ENCODE measurements at regions not wholly inside any gene's neighbourhood (a gene's known extent, or its start where the extent isn't known, plus 50 kb on each side); places are given as distances from the start of the nearest gene placed in this dataset.

- Mint-ChIP-seq H3K36me3 (ENCODE audit: low read depth) (no peaks in the 10 kb centered on the region), H3K4me1 (no peaks in the 10 kb centered on the region), H3K9me3 (peaks cover 48% of the 10 kb centered on the region), H3K4me3 (no peak overlapping the region), H3K27me3 (ENCODE audit: insufficient read depth) (no peaks in the 10 kb centered on the region), H3K27ac (no peak overlapping the region)
- Histone ChIP-seq H3K27ac (ENCODE audit: low read depth, low read length) (no peak overlapping the region), H3K9me3 (ENCODE audit: control insufficient read depth, low read length) (peaks cover 22% of the 10 kb centered on the region), H3K27me3 (ENCODE audit: control insufficient read depth, insufficient read depth, low read length, poor library complexity, severe bottlenecking) (no peaks in the 10 kb centered on the region), H3K9ac (ENCODE audit: extremely low read depth, low read length, poor library complexity, severe bottlenecking) (no peak overlapping the region), H3K36me3 (ENCODE audit: control insufficient read depth, insufficient read depth, low read length) (no peaks in the 10 kb centered on the region), H3K4me3 (ENCODE audit: low read length) (no peak overlapping the region), H3K4me1 (ENCODE audit: control insufficient read depth, insufficient read depth, low read length) (no peaks in the 10 kb centered on the region)
- WGBS, 2 experiments (ENCODE audit: insufficient coverage in 1 of 2, insufficient read length in 1 of 2): 95% methylated on average over 5 of the region's 5 CpGs; no CpG with 5 or more reads in 1 of the 2 experiments
- DNase-seq: no peak
- TF ChIP-seq CTCF (conservative IDR thresholded peaks at IDR 0.05): no peak
Observed at GRCh38 chr2:7803515-7803914, 878.3 kb upstream of the ID2 start.

- WGBS, 2 experiments (ENCODE audit: insufficient coverage in 1 of 2, insufficient read length in 1 of 2): 94 to 95% methylated on average over 2 to 3 of the region's 3 CpGs
- no peak overlapping the region for H3K9ac ChIP-seq (ENCODE audit: extremely low read depth, low read length, poor library complexity, severe bottlenecking)
- peak; percentile 49 for TF ChIP-seq CTCF (conservative IDR thresholded peaks at IDR 0.05)
Observed at GRCh38 chr2:7809640-7810039, 872.2 kb upstream of the ID2 start.

GRCh38 chr2:7811073-7811472 lies 870.8 kb upstream of the ID2 start:
- H3K27ac Mint-ChIP-seq: no peak overlapping the region
- no peaks in the 10 kb centered on the region for H3K27me3 ChIP-seq (ENCODE audit: control insufficient read depth, insufficient read depth, low read length, poor library complexity, severe bottlenecking)
- no peaks in the 10 kb centered on the region for H3K27me3 Mint-ChIP-seq (ENCODE audit: insufficient read depth)
- no peaks in the 10 kb centered on the region for H3K4me1 ChIP-seq (ENCODE audit: control insufficient read depth, insufficient read depth, low read length)
- H3K4me1 Mint-ChIP-seq: no peaks in the 10 kb centered on the region
- 90 to 91% methylated on average over 2 to 3 of the region's 3 CpGs for WGBS, 2 experiments (ENCODE audit: insufficient coverage in 1 of 2, insufficient read length in 1 of 2)
- no peaks in the 10 kb centered on the region for H3K36me3 Mint-ChIP-seq (ENCODE audit: low read depth)
- H3K4me3 ChIP-seq (ENCODE audit: low read length): no peak overlapping the region
- H3K9me3 Mint-ChIP-seq: peaks cover 17% of the 10 kb centered on the region
- H3K27ac ChIP-seq (ENCODE audit: low read depth, low read length): no peak overlapping the region
- no peak for TF ChIP-seq CTCF (conservative IDR thresholded peaks at IDR 0.05)
- no peak overlapping the region for H3K4me3 Mint-ChIP-seq
- H3K9me3 ChIP-seq (ENCODE audit: control insufficient read depth, low read length): peaks cover 7% of the 10 kb centered on the region
- no peak for DNase-seq
- no peak overlapping the region for H3K9ac ChIP-seq (ENCODE audit: extremely low read depth, low read length, poor library complexity, severe bottlenecking)
- H3K36me3 ChIP-seq (ENCODE audit: control insufficient read depth, insufficient read depth, low read length): no peaks in the 10 kb centered on the region

More at GRCh38 chr2:7809640-7810039, 872.2 kb upstream of the ID2 start:
- DNase-seq: no peak
- H3K4me1 ChIP-seq (ENCODE audit: control insufficient read depth, insufficient read depth, low read length): no peaks in the 10 kb centered on the region
- peaks cover 8% of the 10 kb centered on the region for H3K9me3 ChIP-seq (ENCODE audit: control insufficient read depth, low read length)
- H3K9me3 Mint-ChIP-seq: peaks cover 20% of the 10 kb centered on the region
- H3K27ac ChIP-seq (ENCODE audit: low read depth, low read length): no peak overlapping the region
- H3K4me1 Mint-ChIP-seq: no peaks in the 10 kb centered on the region
- no peak overlapping the region for H3K4me3 ChIP-seq (ENCODE audit: low read length)
- no peaks in the 10 kb centered on the region for H3K27me3 Mint-ChIP-seq (ENCODE audit: insufficient read depth)
- H3K27me3 ChIP-seq (ENCODE audit: control insufficient read depth, insufficient read depth, low read length, poor library complexity, severe bottlenecking): no peaks in the 10 kb centered on the region
- no peaks in the 10 kb centered on the region for H3K36me3 Mint-ChIP-seq (ENCODE audit: low read depth)
- H3K36me3 ChIP-seq (ENCODE audit: control insufficient read depth, insufficient read depth, low read length): no peaks in the 10 kb centered on the region
- H3K27ac Mint-ChIP-seq: no peak overlapping the region
- H3K4me3 Mint-ChIP-seq: no peak overlapping the region

All from endodermal cell (in vitro differentiated cells).